CD8-positive, alpha-beta memory T cell (primary cell): ENCODE measurements at regions not wholly inside any gene's neighbourhood (a gene's known extent, or its start where the extent isn't known, plus 50 kb on each side); places are given as distances from the start of the nearest gene placed in this dataset.

Source experiments
- CTCF ChIA-PET: fragments of 350-600 bp; sonication (Branson Sonifier 250); formaldehyde crosslinking; loops from one replicate; lab custom pipeline; 2021; ENCODE audit warnings: antibody characterized with exemption; lab: Charles Lee
- POLR2A ChIA-PET: fragments of 350-600 bp; sonication (Branson Sonifier 250); formaldehyde crosslinking; loops from one replicate; lab custom pipeline; 2021; ENCODE audit warnings: antibody characterized with exemption; lab: Charles Lee
- DNase-seq, 5 donors: peaks; one replicate each; pipeline versions ENCODE4 v3.0.0 to v3.0.0-alpha.2; 2020 to 2022; ENCODE audit warnings: mixed read lengths in 1 of 5
- H3K27ac ChIP-seq: one replicate; pipeline ENCODE4 v1.7.0; 2013; ENCODE audit warnings: low read depth, mild to moderate bottlenecking, low read length, moderate library complexity
- H3K27me3 ChIP-seq: 2 replicates; pipeline ENCODE4 v1.7.0; 2013; ENCODE audit warnings: low read length, mild to moderate bottlenecking; ENCODE audit not compliant: insufficient read depth, poor library complexity, severe bottlenecking
- H3K36me3 ChIP-seq: 2 replicates; pipeline ENCODE4 v1.7.0; 2013; ENCODE audit warnings: mild to moderate bottlenecking, low read length, moderate library complexity; ENCODE audit not compliant: insufficient read depth
- H3K4me1 ChIP-seq: 2 replicates; pipeline ENCODE4 v1.7.0; 2013; ENCODE audit warnings: mild to moderate bottlenecking, low read length, moderate library complexity; ENCODE audit not compliant: insufficient read depth
- H3K4me3 ChIP-seq: 2 replicates; pipeline ENCODE4 v1.7.0; 2013; ENCODE audit warnings: mild to moderate bottlenecking, low read length
- H3K9me3 ChIP-seq: 2 replicates; pipeline ENCODE4 v1.7.0; 2013; ENCODE audit warnings: mild to moderate bottlenecking, low read length
- H3K27ac Mint-ChIP-seq, 8 donors: one replicate each; pipeline ENCODE4 v1.8.0; 2020 to 2021; ENCODE audit warnings: mixed read lengths in 8 of 8, mild to moderate bottlenecking in 6 of 8, inconsistent platforms in 3 of 8, moderate library complexity in 3 of 8
- H3K27me3 Mint-ChIP-seq, 2 donors: one replicate each; pipeline ENCODE4 v1.8.0; 2020 to 2021; ENCODE audit warnings: mixed read lengths in 2 of 2, mild to moderate bottlenecking in 1 of 2, moderate library complexity in 1 of 2
- H3K36me3 Mint-ChIP-seq, 3 donors: one replicate each; pipeline ENCODE4 v1.8.0; 2020 to 2021; ENCODE audit warnings: mixed read lengths in 3 of 3, inconsistent platforms in 1 of 3, mild to moderate bottlenecking in 1 of 3
- H3K4me1 Mint-ChIP-seq, 3 donors: one replicate each; pipeline ENCODE4 v1.8.0; 2020 to 2021; ENCODE audit warnings: mixed read lengths in 3 of 3, inconsistent platforms in 1 of 3, mild to moderate bottlenecking in 1 of 3
- H3K4me3 Mint-ChIP-seq, 7 donors: one replicate each; pipeline ENCODE4 v1.8.0; 2020 to 2021; ENCODE audit warnings: mixed read lengths in 7 of 7, mild to moderate bottlenecking in 6 of 7, moderate library complexity in 4 of 7, inconsistent platforms in 2 of 7
- H3K9me3 Mint-ChIP-seq, 5 donors: one replicate each; pipeline ENCODE4 v1.8.0; 2020 to 2022; ENCODE audit warnings: mixed read lengths in 5 of 5, mild to moderate bottlenecking in 3 of 5, moderate library complexity in 2 of 5, inconsistent platforms in 1 of 5

DNA sequence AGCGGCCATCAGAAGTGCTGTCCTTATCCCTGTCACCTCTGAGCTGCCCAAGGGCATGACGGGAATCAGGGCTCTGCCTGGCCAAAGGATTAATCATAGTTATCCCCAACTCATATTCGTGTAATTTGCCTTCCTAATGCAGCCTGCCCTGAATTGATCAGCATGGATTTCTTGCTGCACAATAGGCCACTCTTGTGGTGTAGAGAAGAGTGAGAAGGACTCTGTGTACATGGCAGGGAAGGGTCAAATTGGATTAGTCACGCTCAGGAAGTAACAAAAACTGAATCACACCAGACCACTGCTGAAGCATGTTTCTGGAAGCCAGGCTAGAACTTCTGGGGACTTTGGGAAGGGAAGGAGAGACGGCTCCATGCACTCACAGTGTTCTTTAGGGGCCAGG lies 227.0 kb downstream of the BUB3 start:
- peaks cover 8 to 11% of the 10 kb centered on the region in 2 donors for H3K27me3 Mint-ChIP-seq
- Histone ChIP-seq H3K9me3 (no peaks in the 10 kb centered on the region), H3K4me1 (no peaks in the 10 kb centered on the region), H3K27ac (no peak overlapping the region), H3K27me3 (no peaks in the 10 kb centered on the region), H3K4me3 (no peak overlapping the region), H3K36me3 (no peaks in the 10 kb centered on the region)
- H3K4me3 Mint-ChIP-seq: no peak overlapping the region
- no peaks in the 10 kb centered on the region for H3K4me1 Mint-ChIP-seq
- ChIA-PET POLR2A (no interaction called here), CTCF (no interaction called here)
- H3K36me3 Mint-ChIP-seq: peaks cover 0 to 29% (median 4%) of the 10 kb centered on the region in 3 donors
- H3K9me3 Mint-ChIP-seq: peaks cover 1 to 6% (median 5%) of the 10 kb centered on the region in 5 donors
- DNase-seq: no peak
- no peak overlapping the region for H3K27ac Mint-ChIP-seq

GRCh38 chr10:123382491-123382890 lies 228.3 kb downstream of the BUB3 start:
- no peaks in the 10 kb centered on the region for H3K4me1 ChIP-seq
- POLR2A ChIA-PET: no interaction called here
- no peak overlapping the region for H3K27ac ChIP-seq
- H3K36me3 ChIP-seq: no peaks in the 10 kb centered on the region
- CTCF ChIA-PET: no interaction called here
- no peak for DNase-seq
- Mint-ChIP-seq H3K27ac (no peak overlapping the region), H3K4me1 (no peaks in the 10 kb centered on the region), H3K9me3 (peaks cover 4 to 6% (median 5%) of the 10 kb centered on the region in 5 donors), H3K36me3 (peaks cover 0 to 35% (median 5%) of the 10 kb centered on the region in 3 donors), H3K4me3 (no peak overlapping the region), H3K27me3 (peaks cover 8 to 15% of the 10 kb centered on the region in 2 donors)
- H3K27me3 ChIP-seq: no peaks in the 10 kb centered on the region
- H3K4me3 ChIP-seq: no peak overlapping the region
- no peaks in the 10 kb centered on the region for H3K9me3 ChIP-seq

GRCh38 chr10:123385508-123386080 lies 231.4 kb downstream of the BUB3 start:
- H3K4me1 Mint-ChIP-seq: no peaks in the 10 kb centered on the region
- ChIA-PET CTCF (no interaction called here), POLR2A (no interaction called here)
- Histone ChIP-seq H3K36me3 (no peaks in the 10 kb centered on the region), H3K9me3 (no peaks in the 10 kb centered on the region), H3K4me3 (no peak overlapping the region), H3K27ac (no peak overlapping the region), H3K4me1 (no peaks in the 10 kb centered on the region), H3K27me3 (no peaks in the 10 kb centered on the region)
- no peak overlapping the region for H3K27ac Mint-ChIP-seq
- peaks cover 11 to 15% of the 10 kb centered on the region in 2 donors for H3K27me3 Mint-ChIP-seq
- no peak for DNase-seq
- no peak overlapping the region for H3K4me3 Mint-ChIP-seq
- H3K36me3 Mint-ChIP-seq: peaks cover 0 to 48% (median 6%) of the 10 kb centered on the region in 3 donors
- peaks cover 5 to 8% (median 5%) of the 10 kb centered on the region in 5 donors for H3K9me3 Mint-ChIP-seq

- Histone ChIP-seq H3K27me3 (no peaks in the 10 kb centered on the region), H3K27ac (no peak overlapping the region), H3K4me3 (no peak overlapping the region), H3K4me1 (no peaks in the 10 kb centered on the region), H3K36me3 (no peaks in the 10 kb centered on the region), H3K9me3 (no peaks in the 10 kb centered on the region)
- H3K27me3 Mint-ChIP-seq: peaks cover 4 to 7% of the 10 kb centered on the region in 2 donors
- H3K4me1 Mint-ChIP-seq: no peaks in the 10 kb centered on the region
- peaks cover 0 to 34% (median 5%) of the 10 kb centered on the region in 3 donors for H3K36me3 Mint-ChIP-seq
- POLR2A ChIA-PET: no interaction called here
- no peak overlapping the region for H3K4me3 Mint-ChIP-seq
- CTCF ChIA-PET: no interaction called here
- no peak overlapping the region for H3K27ac Mint-ChIP-seq
- H3K9me3 Mint-ChIP-seq: peaks cover 2 to 7% (median 5%) of the 10 kb centered on the region in 5 donors
- DNase-seq: no peak
Measured at GRCh38 chr10:123389520-123389919, 235.3 kb downstream of the BUB3 start.

- CTCF ChIA-PET: no interaction called here
- Mint-ChIP-seq H3K27ac (no peak overlapping the region), H3K4me1 (no peaks in the 10 kb centered on the region), H3K4me3 (no peak overlapping the region), H3K27me3 (peaks cover 4 to 7% of the 10 kb centered on the region in 2 donors), H3K36me3 (peaks cover 0 to 32% (median 3%) of the 10 kb centered on the region in 3 donors), H3K9me3 (peaks cover 4 to 7% (median 5%) of the 10 kb centered on the region in 5 donors)
- H3K9me3 ChIP-seq: no peaks in the 10 kb centered on the region
- H3K4me3 ChIP-seq: no peak overlapping the region
- H3K27me3 ChIP-seq: no peaks in the 10 kb centered on the region
- DNase-seq: no peak
- POLR2A ChIA-PET: no interaction called here
- H3K36me3 ChIP-seq: no peaks in the 10 kb centered on the region
- H3K4me1 ChIP-seq: no peaks in the 10 kb centered on the region
- no peak overlapping the region for H3K27ac ChIP-seq
Measured at GRCh38 chr10:123390332-123390731, 236.1 kb downstream of the BUB3 start.

DNA sequence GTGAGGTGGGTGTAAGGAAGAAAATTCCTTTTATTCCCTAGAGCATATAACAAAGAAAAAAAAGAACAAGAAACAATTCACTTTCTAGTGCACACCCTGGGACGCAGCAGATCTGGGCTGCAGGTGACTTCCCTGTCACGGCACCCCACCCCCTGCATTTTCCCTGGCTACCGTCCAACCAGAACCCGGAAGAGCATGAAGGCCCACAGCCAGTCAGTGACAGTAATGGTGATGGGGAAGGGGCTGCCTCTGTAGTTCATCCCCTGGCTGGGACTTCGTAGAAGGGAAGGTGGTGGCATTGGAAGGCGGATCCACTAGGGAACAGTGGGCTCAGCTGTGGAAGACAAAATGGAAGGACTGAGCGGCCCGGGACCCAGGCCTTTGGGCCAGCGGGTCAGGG lies 236.7 kb downstream of the BUB3 start:
- H3K4me3 Mint-ChIP-seq: no peak overlapping the region
- H3K9me3 Mint-ChIP-seq: peaks cover under 1 to 8% (median 2%) of the 10 kb centered on the region in 5 donors
- no peak overlapping the region for H3K4me3 ChIP-seq
- no peak overlapping the region for H3K27ac Mint-ChIP-seq
- no peaks in the 10 kb centered on the region for H3K27me3 ChIP-seq
- H3K36me3 Mint-ChIP-seq: peaks cover 0 to 31% (median 3%) of the 10 kb centered on the region in 3 donors
- CTCF ChIA-PET: no interaction called here
- no peak overlapping the region for H3K27ac ChIP-seq
- POLR2A ChIA-PET: no interaction called here
- DNase-seq: no peak
- no peaks in the 10 kb centered on the region for H3K4me1 ChIP-seq
- H3K36me3 ChIP-seq: no peaks in the 10 kb centered on the region
- H3K27me3 Mint-ChIP-seq: peaks cover 4 to 5% of the 10 kb centered on the region in 2 donors
- no peaks in the 10 kb centered on the region for H3K4me1 Mint-ChIP-seq
- H3K9me3 ChIP-seq: no peaks in the 10 kb centered on the region

DNA sequence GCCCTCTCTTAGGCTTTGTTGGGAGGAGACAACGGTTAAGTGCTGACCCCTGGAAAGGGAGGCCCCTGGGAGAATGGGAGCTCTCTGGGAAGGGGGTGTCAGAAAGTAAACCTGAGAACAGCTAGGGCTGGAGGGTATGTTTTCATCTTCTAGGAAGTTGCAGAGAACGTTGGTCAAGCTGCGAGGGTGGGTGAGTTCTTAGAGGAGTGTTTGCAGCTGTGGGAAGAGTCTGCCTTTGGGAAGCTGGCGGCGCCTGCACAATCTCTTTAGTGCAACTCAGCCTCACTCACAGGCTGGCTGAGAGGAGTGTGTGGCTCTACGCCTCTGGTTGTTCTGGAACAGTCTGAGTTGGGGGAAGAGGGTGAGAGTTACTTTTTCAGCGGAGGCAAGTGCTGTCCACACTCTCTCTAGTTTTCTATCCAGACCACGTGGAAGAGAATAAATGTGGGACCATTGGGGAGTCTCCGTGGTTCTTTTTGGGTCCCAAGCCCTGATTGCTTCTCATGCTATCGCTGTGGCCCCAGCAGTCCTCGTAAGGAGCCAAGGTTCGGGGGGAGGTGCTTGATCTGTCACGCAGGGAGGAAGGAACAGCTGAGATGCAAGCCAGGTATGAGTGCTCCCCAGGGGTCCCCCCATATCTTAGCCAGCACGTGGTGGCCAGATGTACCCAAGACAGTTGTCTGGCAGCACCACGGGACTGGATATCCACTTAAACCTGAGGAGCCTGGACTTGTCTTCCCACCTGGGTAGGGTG lies 237.2 kb downstream of the BUB3 start:
- no peak overlapping the region for H3K27ac ChIP-seq
- CTCF ChIA-PET: no interaction called here
- POLR2A ChIA-PET: no interaction called here
- no peak overlapping the region for H3K4me3 ChIP-seq
- peaks cover 4 to 5% of the 10 kb centered on the region in 2 donors for H3K27me3 Mint-ChIP-seq
- no peaks in the 10 kb centered on the region for H3K27me3 ChIP-seq
- H3K36me3 Mint-ChIP-seq: peaks cover 0 to 29% (median 3%) of the 10 kb centered on the region in 3 donors
- H3K36me3 ChIP-seq: no peaks in the 10 kb centered on the region
- DNase-seq: no peak
- no peaks in the 10 kb centered on the region for H3K9me3 ChIP-seq
- H3K4me3 Mint-ChIP-seq: no peak overlapping the region
- H3K27ac Mint-ChIP-seq: peak overlapping the region in 1 of 8 donors; percentile 48
- H3K9me3 Mint-ChIP-seq: peaks cover 0 to 8% (median 0%) of the 10 kb centered on the region in 5 donors
- no peaks in the 10 kb centered on the region for H3K4me1 Mint-ChIP-seq
- no peaks in the 10 kb centered on the region for H3K4me1 ChIP-seq

DNA sequence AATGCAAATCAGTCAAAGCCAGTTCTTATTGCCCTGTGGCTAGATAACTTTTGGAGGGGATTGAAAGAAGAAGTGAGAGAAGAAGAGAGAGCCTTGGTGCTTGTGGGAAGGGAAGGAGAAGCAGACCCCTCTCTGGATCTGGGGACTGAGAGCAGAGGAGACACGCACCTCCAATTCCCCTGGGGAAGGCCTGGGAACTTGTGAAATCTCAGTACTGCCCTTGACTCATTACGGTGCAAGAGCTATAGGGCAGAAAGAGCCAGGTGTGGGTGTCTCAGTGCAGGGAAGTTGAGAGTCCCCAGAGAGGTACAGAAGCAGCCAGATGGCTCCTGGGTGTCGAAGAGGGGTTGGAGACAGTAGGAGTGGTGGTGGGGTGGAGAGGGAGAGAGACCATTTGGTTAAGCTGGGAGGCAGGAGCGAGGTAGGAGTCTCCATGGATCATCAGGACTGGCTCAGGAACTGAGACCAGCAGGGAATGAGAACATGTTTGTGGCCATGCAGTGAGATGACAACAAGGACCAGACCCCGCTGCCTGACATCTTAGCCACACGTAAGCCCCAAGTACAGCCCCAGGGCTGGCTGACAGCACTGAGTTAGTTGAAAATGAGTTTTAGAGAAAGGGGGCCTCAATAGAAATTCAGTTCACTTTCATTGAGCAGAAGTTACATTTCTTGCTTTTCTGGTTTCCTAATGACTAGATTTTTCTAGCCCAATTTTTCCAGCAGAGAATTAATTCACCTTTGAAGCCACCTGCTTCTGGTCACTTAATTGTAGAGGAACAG lies 238.2 kb downstream of the BUB3 start:
- peaks cover 0 to 5% of the 10 kb centered on the region in 2 donors for H3K27me3 Mint-ChIP-seq
- no peak overlapping the region for H3K27ac ChIP-seq
- H3K4me3 Mint-ChIP-seq: no peak overlapping the region
- no peaks in the 10 kb centered on the region for H3K4me1 Mint-ChIP-seq
- H3K36me3 ChIP-seq: no peaks in the 10 kb centered on the region
- peaks cover 0 to 7% (median 0%) of the 10 kb centered on the region in 5 donors for H3K9me3 Mint-ChIP-seq
- ChIA-PET POLR2A (no interaction called here), CTCF (no interaction called here)
- H3K27ac Mint-ChIP-seq: no peak overlapping the region
- peaks cover 0 to 23% (median 1%) of the 10 kb centered on the region in 3 donors for H3K36me3 Mint-ChIP-seq
- no peak for DNase-seq
- H3K4me3 ChIP-seq: no peak overlapping the region
- no peaks in the 10 kb centered on the region for H3K4me1 ChIP-seq
- no peaks in the 10 kb centered on the region for H3K9me3 ChIP-seq
- H3K27me3 ChIP-seq: no peaks in the 10 kb centered on the region
